ENCODE measurements at regions not wholly inside any gene's neighbourhood (a gene's known extent, or its start where the extent isn't known, plus 50 kb on each side); places are given as distances from the start of the nearest gene placed in this dataset.

GRCh38 chr6:18595774-18596530 is 208.8 kb downstream of the RNF144B start:
- TF ChIP-seq CTCF (IDR thresholded peaks at IDR 0.05) (peak; percentile 93), ZFX (IDR thresholded peaks at IDR 0.05; ENCODE audit: borderline replicate concordance) (no peak)
